ENCODE measurements at regions not wholly inside any gene's neighbourhood (a gene's known extent, or its start where the extent isn't known, plus 50 kb on each side); places are given as distances from the start of the nearest gene placed in this dataset.

- no peaks in the 10 kb centered on the region for H4K20me1 ChIP-seq (ENCODE audit: insufficient read depth, low read length, poor library complexity, severe bottlenecking)
- no peaks in the 10 kb centered on the region for H3K36me3 ChIP-seq (ENCODE audit: insufficient read depth, low read length)
- no peaks in the 10 kb centered on the region for H3K9me3 ChIP-seq (ENCODE audit: insufficient read depth, low read depth, low read length)
- TF ChIP-seq CTCF (conservative IDR thresholded peaks at IDR 0.05; ENCODE audit: low read length) (no peak), EZH2phosphoT487 (IDR thresholded peaks at IDR 0.05; ENCODE audit: borderline replicate concordance) (no peak)
- no peak overlapping the region for H3K4me3 ChIP-seq (ENCODE audit: low read length, poor library complexity, severe bottlenecking)
- no peaks in the 10 kb centered on the region for H3K9me2 ChIP-seq (replicated peaks; ENCODE audit: low read depth, low read length)
- H3K79me2 ChIP-seq (ENCODE audit: insufficient read depth, low read length) = no peaks in the 10 kb centered on the region
- no peak overlapping the region for H3K9ac ChIP-seq (ENCODE audit: low read depth, low read length, poor library complexity, severe bottlenecking)
- H3K27me3 ChIP-seq (ENCODE audit: insufficient read depth, low read length, poor library complexity, severe bottlenecking) = no peaks in the 10 kb centered on the region
- H3F3A ChIP-seq (ENCODE audit: low read depth) = no peaks in the 10 kb centered on the region
- H2AFZ ChIP-seq (ENCODE audit: low read length) = no peak overlapping the region
- H3K4me1 ChIP-seq (ENCODE audit: insufficient read depth, low read length, poor library complexity, severe bottlenecking) = peaks cover 15% of the 10 kb centered on the region
- H3K4me2 ChIP-seq (ENCODE audit: low read depth, low read length, poor library complexity, severe bottlenecking) = no peak overlapping the region
These were observed 52.9 kb upstream of the HDDC2 start for GRCh38 chr6:125354649-125355048.

GRCh38 chr6:125356884-125357283, 55.1 kb upstream of the HDDC2 start:
- Histone ChIP-seq H2AFZ (ENCODE audit: low read length) (no peak overlapping the region), H4K20me1 (ENCODE audit: insufficient read depth, low read length, poor library complexity, severe bottlenecking) (no peaks in the 10 kb centered on the region), H3F3A (ENCODE audit: low read depth) (no peaks in the 10 kb centered on the region), H3K4me1 (ENCODE audit: insufficient read depth, low read length, poor library complexity, severe bottlenecking) (peaks cover 15% of the 10 kb centered on the region), H3K4me2 (ENCODE audit: low read depth, low read length, poor library complexity, severe bottlenecking) (no peak overlapping the region), H3K9me3 (ENCODE audit: insufficient read depth, low read depth, low read length) (no peaks in the 10 kb centered on the region), H3K36me3 (ENCODE audit: insufficient read depth, low read length) (no peaks in the 10 kb centered on the region), H3K4me3 (ENCODE audit: low read length, poor library complexity, severe bottlenecking) (no peak overlapping the region), H3K9ac (ENCODE audit: low read depth, low read length, poor library complexity, severe bottlenecking) (no peak overlapping the region), H3K27me3 (ENCODE audit: insufficient read depth, low read length, poor library complexity, severe bottlenecking) (no peaks in the 10 kb centered on the region), H3K79me2 (ENCODE audit: insufficient read depth, low read length) (no peaks in the 10 kb centered on the region), H3K9me2 (replicated peaks; ENCODE audit: low read depth, low read length) (no peaks in the 10 kb centered on the region)
- TF ChIP-seq CTCF (conservative IDR thresholded peaks at IDR 0.05; ENCODE audit: low read length) (no peak), EZH2phosphoT487 (IDR thresholded peaks at IDR 0.05; ENCODE audit: borderline replicate concordance) (no peak)

- Histone ChIP-seq H3K36me3 (ENCODE audit: insufficient read depth, low read length) (no peaks in the 10 kb centered on the region), H3K27me3 (ENCODE audit: insufficient read depth, low read length, poor library complexity, severe bottlenecking) (no peaks in the 10 kb centered on the region), H3K4me1 (ENCODE audit: insufficient read depth, low read length, poor library complexity, severe bottlenecking) (peaks cover 15% of the 10 kb centered on the region), H3K9me3 (ENCODE audit: insufficient read depth, low read depth, low read length) (no peaks in the 10 kb centered on the region), H3K4me3 (ENCODE audit: low read length, poor library complexity, severe bottlenecking) (no peak overlapping the region), H2AFZ (ENCODE audit: low read length) (peak overlapping the region; percentile 1; the same call in 1 of the 2 replicates), H3K9me2 (replicated peaks; ENCODE audit: low read depth, low read length) (no peaks in the 10 kb centered on the region), H4K20me1 (ENCODE audit: insufficient read depth, low read length, poor library complexity, severe bottlenecking) (no peaks in the 10 kb centered on the region), H3K4me2 (ENCODE audit: low read depth, low read length, poor library complexity, severe bottlenecking) (no peak overlapping the region), H3F3A (ENCODE audit: low read depth) (no peaks in the 10 kb centered on the region), H3K79me2 (ENCODE audit: insufficient read depth, low read length) (no peaks in the 10 kb centered on the region), H3K9ac (ENCODE audit: low read depth, low read length, poor library complexity, severe bottlenecking) (no peak overlapping the region)
- TF ChIP-seq CTCF (conservative IDR thresholded peaks at IDR 0.05; ENCODE audit: low read length) = no peak
- TF ChIP-seq EZH2phosphoT487 (IDR thresholded peaks at IDR 0.05; ENCODE audit: borderline replicate concordance) = no peak
These were observed 55.9 kb upstream of the HDDC2 start for GRCh38 chr6:125357515-125358256.

Measured in Loucy (cell line).